ENCODE measurements at regions not wholly inside any gene's neighbourhood (a gene's known extent, or its start where the extent isn't known, plus 50 kb on each side); places are given as distances from the start of the nearest gene placed in this dataset.

DNA sequence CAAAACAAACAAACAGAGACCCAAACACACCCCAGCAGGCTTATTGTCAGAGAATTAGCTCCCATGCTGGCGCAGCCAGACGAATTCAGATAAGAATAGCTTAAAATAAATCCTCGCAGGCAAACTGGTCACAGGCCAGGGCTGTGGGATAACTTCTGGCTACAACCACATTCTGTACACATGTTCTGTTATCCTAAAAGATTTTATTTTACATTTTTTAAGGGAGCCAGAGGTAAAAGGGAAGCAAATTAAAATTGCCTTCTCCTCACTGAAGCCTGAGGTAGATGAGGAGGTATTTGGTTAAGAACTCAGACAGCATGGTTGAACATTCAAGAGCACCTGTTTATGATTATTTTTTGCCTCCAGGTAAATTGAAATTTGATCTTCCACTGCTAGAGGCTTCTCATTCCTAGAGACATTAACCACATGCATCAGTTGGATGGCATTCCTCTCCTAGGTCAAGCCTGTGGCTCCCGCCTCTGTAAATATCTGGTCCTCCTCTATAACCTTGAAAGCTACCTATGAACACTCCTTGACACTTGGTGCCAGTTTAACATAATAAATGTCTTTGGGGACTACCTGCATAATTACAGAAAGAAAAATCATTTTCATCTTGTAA lies 190.3 kb downstream of the SATB1 start:
- TF ChIP-seq POLR2A (IDR thresholded peaks at IDR 0.05) = no peak
- TF ChIP-seq CTCF (IDR thresholded peaks at IDR 0.05) = no peak
- TF ChIP-seq POLR2AphosphoS5 (IDR thresholded peaks at IDR 0.05) = no peak
